Bone marrow (tissue), 2 donors: ENCODE measurements at regions not wholly inside any gene's neighbourhood (a gene's known extent, or its start where the extent isn't known, plus 50 kb on each side); places are given as distances from the start of the nearest gene placed in this dataset.
A peak's percentile ranks its signal among the peaks of the same experiment; 100 is the strongest.
"Not testable (repeated sequence)": the region's sequence is repeated elsewhere in the genome, so short reads cannot be mapped to it uniquely, and the experiment has no call there.

ENCODE experiments used
- DNase-seq, 2 donors: peaks; one replicate each; lab custom pipeline; 2025; lab: John Stamatoyannopoulos, UW

DNA sequence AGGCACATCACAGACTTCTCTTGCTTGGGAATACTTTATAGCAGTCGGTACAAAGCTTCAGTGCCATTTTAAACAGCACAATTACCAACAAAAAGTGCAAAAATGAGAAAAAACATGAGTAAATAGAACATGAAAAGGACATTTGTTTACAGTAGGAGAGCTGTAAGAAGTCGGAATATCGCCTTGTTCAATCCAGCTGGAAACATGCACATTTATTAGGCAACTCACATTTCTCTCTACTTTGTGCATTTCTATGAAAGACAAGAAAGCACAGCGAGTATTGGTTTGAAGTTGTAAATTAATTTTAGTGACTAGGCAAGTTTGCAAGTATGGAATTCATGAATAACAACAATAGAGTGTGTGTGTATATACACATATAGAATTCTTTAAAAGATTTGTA lies 484.7 kb downstream of the DACH1 start:
- no peak for DNase-seq

- no peak for DNase-seq
These were observed 486.8 kb downstream of the DACH1 start for GRCh38 chr13:71380191-71380590.

GRCh38 chr13:71378961-71379905 lies 487.8 kb downstream of the DACH1 start:
- peak in 1 of 2 donors; percentile 62 for DNase-seq

DNA sequence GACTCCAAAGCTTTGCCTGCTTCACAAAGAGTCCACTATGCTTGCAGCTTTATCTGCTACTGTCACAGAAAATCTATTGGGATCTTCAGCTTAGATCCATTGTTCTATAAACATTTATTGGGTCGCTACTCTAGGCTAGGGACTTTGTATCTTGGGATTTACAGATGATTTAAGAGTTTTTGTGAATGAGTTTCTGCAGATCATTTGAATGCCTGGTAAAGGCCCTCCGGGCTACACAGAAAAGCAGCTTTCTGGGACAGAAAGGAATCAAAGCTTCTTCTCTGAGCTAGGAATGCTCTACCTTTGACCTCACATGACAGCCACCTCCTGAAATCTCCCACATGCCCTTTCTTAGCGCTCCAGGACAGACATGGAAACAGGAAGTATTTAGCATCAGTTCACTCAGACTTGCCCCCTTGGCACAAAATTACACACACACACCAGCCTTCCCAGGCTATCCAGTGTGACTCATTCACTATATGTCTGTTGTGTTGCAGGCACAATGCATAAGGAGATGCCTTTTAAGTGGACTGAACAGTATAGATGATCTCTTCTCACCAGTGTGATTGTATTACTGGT lies 492.4 kb downstream of the DACH1 start:
- DNase-seq, result no peak

- DNase-seq, result no peak
These were observed 498.7 kb downstream of the DACH1 start for GRCh38 chr13:71368336-71368735.

DNA sequence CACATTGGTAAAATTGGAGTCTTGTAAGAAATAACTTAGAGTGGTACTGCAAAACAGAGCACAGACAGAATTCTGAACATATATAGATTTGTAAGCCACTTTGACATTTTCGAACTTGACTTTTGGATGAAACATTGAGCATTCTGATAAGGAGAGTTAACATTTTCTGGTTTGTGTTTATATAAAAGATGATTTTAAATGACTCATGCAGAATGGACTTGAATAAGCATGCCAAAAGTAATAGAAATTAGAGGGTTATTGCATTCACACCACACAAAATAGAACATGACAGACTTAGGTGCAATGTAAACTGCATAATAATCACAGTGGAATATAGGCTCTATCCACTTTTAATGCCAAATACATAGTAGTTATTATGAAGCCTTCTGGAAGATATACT lies 507.0 kb downstream of the DACH1 start:
- no peak for DNase-seq

GRCh38 chr13:71359641-71360040 lies 507.4 kb downstream of the DACH1 start:
- DNase-seq, result no peak

DNA sequence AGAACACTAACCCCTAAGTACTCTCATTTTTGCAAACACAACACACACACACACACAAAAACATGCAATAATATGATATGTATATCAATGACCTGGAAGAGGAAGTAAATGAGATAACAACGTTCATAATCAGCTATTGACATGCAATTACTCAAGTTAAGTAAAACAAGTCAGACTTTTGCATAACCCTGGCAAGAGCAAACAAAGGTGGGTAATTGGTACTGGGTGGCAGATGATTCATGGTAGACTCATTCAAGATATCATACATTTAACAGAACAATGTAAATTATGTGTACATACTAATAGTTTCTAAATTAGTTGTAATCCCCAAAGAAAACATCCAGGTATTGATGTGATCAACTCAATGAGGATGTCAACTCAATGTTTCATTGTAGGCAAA lies 508.8 kb downstream of the DACH1 start:
- DNase-seq, result no peak

- DNase-seq, result no peak
These were observed 512.0 kb downstream of the DACH1 start for GRCh38 chr13:71355010-71355409.

DNA sequence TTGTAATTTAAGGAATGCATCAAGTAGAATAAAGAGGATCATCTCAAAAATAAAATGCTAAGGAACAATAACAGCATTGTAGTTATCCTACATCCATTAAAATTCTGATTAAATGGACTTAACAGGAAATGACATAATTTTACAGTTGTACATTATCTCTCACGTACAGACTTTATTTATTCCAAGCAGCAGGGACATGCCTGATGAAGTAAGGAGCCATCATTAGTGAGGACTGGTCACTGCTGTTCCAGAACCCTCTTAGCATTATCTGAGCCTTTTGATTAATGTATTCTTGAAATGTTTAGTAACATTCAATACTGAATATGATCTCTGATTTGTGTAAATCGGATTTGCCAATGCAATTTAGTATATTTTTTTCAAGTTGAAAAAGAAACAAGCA lies 516.1 kb downstream of the DACH1 start:
- DNase-seq, result no peak

DNA sequence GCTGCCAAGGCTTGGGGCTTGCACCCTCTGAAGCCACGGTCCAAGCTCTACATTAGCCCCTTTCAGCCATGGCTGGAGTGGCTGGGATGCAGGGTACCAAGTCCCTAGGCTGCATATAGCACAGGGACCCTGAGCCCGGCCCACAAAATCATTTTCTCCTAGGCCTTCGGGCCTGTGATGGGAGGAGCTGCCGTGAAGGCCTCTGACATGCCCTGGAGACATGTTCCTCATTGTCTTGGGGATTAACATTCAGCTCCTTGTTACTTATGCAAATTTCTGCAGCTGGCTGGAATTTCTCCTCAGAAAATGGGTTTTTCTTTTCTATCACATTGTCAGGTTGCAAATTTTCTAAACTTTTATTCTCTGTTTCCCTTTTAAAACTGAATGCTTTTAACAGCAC lies 521.1 kb downstream of the DACH1 start:
- not testable (repeated sequence) for DNase-seq

DNA sequence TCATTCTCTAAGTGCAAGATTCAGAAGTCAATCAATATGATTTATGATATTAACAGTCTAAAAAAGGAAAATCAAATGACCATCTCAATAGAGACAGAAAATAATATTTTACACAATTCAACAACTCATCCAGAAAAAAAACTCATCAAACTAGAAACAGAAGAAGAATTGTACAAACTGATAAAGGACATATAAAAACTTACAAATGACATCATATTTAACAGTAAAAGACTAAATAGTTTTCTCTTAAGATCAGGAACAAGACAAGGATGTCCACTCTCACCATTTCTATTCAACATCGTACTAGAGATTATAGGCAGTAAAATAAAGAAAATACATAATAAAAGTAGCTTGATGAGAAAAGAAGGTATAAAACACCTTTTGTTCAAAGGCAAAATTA lies 527.3 kb downstream of the DACH1 start:
- no peak for DNase-seq

DNA sequence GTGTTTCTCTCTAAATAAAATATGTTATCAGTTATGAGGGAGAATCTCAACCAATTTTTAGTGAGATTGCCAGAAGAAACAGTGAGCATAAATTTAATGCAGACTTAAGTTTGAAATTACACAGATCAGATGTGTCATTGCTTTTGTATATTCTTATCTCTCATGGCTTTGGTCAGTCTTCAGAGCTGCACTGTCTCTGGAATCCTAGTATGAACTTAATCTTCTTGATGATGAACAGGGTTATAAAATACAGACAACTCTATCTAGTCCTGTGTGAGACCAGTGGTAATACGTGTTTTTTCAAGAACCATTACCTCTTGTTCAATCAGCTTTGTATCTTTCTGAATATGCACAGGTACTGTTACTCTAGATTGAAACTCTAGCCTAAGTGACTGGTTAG lies 528.0 kb downstream of the DACH1 start:
- no peak for DNase-seq

- DNase-seq, result no peak
These were observed 528.9 kb downstream of the DACH1 start for GRCh38 chr13:71338070-71338469.

- no peak for DNase-seq
These were observed 539.7 kb downstream of the DACH1 start for GRCh38 chr13:71327266-71327665.

- DNase-seq, result no peak
These were observed 541.4 kb downstream of the DACH1 start for GRCh38 chr13:71325556-71325955.

DNA sequence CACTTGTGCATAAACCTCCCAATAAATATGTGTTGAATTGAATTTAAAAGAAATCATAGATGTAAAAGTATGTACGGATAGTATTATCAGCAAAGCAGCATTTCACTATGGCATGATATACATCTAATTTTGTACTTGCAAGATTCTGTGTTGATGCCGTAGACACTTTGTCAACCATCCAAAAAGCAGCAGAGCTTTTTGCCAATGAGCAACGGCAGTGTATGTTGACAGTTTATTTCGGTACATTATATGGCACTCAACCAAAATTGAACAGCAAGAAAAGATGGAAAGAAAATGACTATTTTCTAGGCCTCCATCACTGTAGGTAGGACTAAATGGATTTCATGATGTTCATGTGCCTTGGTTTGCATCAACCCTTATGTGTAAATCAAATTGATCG lies 543.7 kb downstream of the DACH1 start:
- DNase-seq, result no peak

DNA sequence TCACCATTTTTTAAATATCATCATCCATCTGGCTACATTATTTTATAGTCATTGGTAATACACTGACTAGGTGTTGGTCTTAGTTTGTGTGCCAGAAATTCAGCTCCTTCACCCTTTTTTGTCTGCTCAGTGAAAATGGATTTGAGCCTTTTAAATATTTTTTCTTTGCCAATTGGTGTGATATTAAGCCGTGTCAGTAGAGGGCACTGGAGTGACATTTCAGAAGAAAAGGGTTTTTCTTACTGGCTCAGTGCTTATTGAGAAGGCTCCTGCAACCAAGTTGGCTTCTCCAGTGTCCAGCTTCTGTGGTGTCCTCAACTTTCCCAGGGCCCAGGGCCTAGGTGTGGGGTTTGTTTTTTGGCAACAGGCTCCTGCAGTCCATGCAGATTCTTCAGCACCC lies 546.6 kb downstream of the DACH1 start:
- DNase-seq, result peak in 1 of 2 donors; percentile 49

DNA sequence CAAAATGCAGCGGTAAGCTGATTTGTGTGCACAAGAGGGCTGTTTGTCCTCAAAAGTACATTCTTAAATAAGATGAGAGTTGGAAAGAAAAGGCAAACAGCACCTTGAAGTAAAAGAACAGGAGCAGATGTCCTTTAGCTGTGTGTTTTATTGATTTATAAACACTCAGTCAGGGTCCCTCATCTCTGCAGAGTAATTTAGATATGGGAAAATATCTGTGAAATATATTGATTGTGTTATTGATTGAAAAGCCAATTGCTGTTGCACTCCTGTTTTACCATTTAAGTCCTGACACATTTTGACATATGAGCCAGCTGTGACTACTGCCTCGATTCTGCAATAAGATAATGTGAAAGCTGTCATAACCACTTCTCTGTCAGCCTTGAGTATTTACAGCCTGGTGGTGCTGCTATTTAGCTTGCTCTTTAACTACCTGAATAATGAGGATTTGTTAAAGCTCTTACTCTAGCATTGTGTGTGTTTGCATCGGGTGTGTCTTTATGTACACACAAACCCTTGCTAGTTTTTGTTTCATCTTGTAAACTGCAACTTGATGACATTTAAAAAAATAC lies 550.1 kb downstream of the DACH1 start:
- no peak for DNase-seq

DNA sequence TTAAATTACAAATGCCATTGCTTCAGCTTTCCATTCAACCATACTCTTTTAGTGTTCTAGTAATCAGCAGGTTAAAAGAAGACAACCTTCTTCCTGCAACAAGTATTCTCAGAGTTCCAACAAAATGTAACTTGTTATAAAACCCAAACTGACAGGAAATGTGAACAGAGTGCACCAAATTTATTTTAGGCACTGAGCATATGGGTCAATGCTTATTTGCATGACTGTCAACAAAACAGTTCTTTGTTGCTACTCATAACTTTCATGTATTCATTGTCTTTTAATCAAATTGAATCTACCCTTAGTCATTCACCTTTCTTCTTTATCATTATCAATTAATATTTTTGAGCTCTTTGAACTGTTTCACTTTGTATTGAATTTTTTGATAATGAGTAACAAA lies 554.1 kb downstream of the DACH1 start:
- no peak for DNase-seq

- no peak for DNase-seq
These were observed 557.1 kb downstream of the DACH1 start for GRCh38 chr13:71309905-71310304.

- no peak for DNase-seq
These were observed 560.2 kb downstream of the DACH1 start for GRCh38 chr13:71306821-71307220.

DNA sequence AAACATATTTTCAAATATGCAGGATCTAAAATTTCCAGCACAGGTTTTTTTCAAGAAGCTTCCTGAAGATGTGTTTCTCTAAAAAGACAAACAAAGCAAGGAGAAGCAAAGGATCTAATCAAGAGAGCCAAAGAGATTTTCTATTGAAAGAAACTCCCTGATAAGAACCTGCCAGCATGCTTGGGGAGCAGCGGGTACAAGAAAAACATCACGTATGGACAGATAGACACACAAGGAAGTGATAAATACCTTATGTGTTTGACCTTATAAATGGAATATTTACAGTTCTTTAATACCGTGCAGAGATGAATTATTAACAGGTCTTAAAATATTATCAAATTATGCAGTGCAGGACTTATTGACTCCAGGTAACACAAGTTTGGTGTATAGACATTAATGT lies 562.1 kb downstream of the DACH1 start:
- no peak for DNase-seq
